GM18499 (cell line): ENCODE measurements at regions not wholly inside any gene's neighbourhood (a gene's known extent, or its start where the extent isn't known, plus 50 kb on each side); places are given as distances from the start of the nearest gene placed in this dataset.

Source experiments
- ATAC-seq: cut with Tn5 transposase; IDR thresholded peaks from one replicate; pipeline ENCODE4 v1.9.1; 2021; ENCODE audit warnings: moderate number of reproducible peaks; ENCODE audit not compliant: insufficient read depth, unreplicated experiment

- ATAC-seq: no peak
Measured at GRCh38 chr17:77423589-77424451, 283.1 kb downstream of the SEC14L1 start.

- no peak for ATAC-seq
Measured at GRCh38 chr17:77424585-77425344, 284.0 kb downstream of the SEC14L1 start.

DNA sequence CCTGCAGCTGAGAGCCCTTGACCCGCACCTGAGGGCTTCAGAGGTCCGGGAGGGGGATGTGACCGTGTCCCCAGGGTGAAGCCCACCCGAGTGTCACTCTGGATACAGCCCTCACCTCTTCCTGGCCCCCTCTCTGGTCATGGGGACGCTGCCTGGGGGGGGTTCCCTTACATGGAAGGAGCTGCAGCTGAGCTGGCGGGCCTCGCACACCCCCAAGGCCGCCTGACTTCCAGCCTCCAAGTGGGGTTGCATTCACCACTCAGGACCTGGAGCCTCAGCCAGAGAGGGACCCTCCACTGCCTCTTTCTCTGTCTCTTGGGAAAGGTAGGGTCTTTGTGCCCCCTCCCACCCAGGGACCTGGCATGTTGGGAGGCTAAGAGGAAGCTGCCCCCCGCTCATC lies 284.6 kb downstream of the SEC14L1 start:
- ATAC-seq: no peak

DNA sequence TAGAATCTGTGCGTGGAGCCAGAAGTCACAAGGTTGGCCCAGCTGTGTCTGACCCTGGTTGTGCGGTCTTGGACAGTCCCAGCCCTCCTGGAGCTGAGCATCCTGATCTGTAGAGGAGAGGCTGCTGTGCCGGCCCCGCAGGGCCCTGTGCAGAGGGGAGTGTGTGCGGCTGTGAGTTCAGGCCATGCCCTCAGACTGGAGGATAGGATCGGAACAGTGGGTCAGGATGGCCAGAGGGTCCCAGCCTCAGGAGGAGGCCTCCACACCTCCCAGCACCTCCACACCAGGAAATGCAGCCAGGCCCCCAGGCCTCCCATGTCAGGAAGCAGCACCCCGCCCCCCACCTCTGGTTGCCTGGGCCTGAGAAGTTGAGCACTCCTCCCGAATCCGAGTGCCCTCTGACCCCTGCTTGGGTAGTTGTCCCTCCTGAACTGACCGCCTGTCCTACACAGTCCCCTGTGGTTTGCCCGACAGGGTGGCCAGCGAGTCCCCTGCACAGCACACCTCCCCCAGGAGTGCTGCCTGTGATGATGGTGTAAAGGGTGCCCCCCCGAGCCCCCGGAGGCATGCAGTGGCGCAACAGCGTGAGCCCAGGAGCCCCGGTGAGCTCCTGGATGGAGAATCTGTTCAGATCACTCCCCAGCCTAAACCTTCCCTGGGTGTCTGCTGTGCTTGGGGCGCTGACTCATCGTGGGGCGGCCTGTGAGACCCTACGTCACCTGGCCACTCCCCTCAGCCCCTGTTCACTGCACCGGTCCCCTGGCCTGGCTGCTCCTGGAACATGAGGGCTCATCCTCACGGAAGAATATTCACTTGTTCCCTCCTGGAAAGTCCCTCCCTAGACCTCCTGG lies 285.2 kb downstream of the SEC14L1 start:
- ATAC-seq: no peak

DNA sequence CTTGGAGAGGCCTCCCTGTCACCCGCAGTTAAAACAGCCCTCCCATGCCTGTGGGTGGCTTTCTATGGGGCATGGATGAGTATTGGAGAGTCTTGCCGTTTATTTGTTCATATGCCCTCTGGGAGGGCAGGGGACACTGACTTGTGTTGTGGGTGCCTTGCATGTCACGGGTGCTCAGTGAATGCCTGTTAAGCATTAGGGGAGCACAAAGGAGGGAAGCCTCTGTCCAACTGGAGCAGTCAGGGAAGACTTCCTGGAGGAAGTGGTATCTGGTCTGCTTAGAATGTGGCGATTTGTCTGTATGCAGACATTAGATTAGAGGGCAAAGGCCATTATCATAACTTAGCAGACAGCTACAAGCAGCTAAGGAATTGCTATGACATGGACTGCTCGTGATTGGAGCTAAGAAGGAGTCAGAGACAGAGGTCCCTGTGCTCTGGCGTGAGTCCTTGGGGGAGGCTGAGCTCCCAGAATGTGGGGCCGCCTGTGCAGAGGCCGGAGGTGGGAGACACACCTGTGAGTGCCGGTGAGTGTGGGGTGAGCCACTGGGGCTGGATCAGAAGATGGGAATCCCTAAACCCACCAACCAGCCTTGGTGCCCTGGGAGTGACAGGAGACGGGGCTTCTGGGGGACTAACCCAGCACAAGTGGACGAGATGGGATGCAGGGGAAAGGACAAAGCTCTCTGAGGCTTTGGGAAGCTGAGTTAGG lies 286.1 kb downstream of the SEC14L1 start:
- no peak for ATAC-seq

DNA sequence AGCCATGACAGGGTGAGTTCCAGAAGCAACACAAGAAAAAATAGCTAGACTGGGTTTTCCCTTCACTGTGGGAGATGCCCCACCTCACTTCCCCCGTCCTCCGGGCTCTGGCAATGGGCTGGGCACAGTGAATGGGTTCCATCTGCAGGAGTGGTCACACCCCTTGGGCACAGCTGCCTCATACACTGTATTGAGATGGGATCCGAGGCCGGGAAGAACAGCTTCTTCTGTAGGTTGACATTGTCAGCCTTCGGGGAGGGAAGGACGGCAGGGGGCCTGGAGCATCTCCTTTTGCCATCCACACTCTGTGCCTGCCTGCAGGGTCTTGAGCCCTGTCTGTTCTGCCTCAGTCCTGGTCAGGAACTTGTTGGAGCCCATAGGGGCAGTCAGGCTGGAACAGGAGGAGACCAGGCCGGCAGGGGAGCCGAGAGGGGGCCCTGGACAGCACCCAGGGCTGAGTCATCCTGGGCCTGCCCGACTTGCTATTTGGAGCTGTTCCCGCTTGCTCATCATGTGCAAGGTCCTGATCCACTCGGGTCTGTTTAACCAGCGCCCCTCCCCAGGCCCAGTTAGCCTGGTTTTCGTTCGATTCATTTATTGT lies 286.7 kb downstream of the SEC14L1 start:
- ATAC-seq: no peak

DNA sequence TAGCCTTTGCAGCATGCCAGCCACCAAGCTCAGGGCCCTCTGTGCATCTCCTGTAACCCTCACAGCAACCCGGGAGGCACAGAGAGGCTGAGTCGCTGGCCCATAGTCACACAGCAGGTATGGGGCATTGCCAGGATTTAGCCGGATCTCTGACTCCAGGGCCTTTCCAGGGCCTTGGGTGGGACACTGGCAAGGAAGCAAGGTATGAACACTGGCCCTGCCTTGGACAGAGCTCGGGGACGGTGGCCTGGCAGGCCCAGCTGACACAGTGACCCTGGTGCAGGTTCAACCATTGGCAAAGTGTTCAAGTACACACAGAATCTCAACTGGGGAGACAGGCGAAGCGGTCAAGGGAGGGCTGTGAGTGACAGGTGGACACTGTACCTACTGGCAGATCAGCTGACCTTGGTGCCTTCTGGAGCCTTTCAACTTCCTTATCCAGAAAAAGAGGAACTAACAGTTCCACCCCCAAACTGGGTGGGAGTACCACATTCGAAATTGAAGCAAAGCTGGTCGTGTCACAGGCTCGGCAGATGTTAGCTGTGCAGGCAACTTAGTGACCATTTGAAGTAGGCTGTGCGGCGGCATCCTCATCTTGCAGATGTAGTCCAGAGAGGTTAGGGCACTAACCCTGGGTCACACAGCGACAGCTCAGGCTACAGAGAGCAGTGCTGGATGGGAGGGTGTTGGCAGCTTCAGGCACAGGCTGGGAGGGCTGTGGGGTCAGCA lies 287.4 kb downstream of the SEC14L1 start:
- no peak for ATAC-seq

- no peak for ATAC-seq
Measured at GRCh38 chr17:77428749-77429368, 288.1 kb downstream of the SEC14L1 start.

GRCh38 chr17:77429369-77429968 lies 288.7 kb downstream of the SEC14L1 start:
- ATAC-seq: no peak

DNA sequence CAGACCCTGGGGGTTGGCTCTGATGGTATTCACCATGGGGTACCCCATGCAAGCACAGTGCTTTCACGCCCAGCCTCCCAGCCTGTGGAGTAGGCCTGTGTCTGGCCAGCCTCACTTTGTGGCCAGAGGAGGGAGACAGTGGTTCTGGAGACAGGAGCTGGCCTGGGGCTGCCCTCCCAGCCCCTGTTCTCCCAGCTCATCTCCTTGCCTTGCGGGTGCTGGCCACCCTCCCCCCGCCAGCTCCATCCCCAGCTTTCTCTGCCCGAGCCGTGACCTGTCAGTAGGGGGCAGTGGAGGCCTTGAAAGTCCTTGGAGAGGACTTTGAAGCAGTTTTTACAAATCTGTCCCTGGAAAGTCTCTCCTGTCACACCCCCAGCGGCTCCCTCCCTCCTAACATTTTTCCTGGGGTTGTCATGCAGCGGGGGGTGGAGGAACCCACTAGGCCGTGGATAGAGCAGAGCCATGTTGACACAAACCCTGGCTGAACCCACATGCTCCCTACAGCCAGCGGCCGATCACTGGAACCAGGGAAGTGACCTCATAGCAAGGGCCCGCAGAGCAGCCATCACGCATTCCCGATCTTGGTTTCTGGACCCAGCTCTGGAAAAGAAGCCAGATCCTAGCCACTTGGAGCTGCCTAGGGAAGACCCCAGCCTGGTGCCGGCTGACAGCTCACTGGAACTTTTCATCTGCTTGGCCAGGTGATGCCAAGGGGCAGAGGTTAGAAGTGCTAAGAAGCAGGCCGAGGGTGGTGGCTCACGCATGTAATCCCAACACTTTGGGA lies 289.4 kb downstream of the SEC14L1 start:
- ATAC-seq: no peak

DNA sequence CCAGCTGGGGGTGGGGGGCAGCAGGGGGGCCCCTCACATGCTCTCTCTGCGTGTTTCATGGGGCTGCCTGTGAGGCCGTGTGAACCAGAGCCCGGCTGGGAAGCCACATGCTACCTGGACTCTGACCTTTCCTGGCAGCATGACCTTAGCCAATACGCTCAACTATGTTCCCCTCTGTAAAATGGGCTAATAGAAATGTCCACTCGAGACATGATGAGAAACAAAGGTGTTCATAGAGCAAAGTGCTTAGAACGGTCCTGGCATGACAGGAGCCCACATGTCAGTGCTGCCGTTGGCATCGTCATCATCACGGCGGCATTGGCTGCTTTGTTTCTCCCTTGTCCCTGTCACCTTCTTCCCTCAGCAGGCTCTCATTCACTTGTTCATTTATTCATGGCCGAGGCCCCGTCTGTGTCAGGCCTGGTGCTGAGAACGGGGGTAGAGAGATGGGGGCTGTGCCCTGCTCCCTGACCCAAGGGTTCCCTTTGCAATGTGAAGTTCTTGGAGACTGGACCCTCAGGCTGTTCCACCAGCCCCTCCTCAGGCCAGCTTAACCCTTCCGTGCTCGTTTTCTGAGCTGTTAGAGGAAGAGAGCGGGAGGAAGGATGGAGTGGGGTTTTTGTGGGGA lies 291.4 kb downstream of the SEC14L1 start:
- no peak for ATAC-seq

DNA sequence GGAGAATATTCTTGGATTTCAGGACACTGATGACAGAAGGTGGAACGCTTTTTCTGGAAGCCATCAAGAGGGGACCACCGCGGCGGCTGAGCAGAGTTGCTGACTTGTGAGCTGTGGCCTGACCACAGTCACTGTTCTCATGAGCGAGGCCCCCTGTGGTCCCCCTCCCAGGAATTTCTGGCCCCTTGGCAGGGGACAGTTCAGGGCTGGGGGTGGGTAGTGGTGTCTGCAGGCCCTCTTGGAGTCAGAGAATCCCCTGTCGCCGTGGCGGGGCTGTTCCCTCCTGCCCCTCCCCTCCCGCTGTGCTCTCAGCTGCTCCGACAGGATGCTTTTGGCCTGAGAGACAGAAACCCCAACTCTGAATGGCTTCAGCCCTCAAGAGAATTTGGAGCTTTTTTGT lies 292.0 kb downstream of the SEC14L1 start:
- no peak for ATAC-seq

DNA sequence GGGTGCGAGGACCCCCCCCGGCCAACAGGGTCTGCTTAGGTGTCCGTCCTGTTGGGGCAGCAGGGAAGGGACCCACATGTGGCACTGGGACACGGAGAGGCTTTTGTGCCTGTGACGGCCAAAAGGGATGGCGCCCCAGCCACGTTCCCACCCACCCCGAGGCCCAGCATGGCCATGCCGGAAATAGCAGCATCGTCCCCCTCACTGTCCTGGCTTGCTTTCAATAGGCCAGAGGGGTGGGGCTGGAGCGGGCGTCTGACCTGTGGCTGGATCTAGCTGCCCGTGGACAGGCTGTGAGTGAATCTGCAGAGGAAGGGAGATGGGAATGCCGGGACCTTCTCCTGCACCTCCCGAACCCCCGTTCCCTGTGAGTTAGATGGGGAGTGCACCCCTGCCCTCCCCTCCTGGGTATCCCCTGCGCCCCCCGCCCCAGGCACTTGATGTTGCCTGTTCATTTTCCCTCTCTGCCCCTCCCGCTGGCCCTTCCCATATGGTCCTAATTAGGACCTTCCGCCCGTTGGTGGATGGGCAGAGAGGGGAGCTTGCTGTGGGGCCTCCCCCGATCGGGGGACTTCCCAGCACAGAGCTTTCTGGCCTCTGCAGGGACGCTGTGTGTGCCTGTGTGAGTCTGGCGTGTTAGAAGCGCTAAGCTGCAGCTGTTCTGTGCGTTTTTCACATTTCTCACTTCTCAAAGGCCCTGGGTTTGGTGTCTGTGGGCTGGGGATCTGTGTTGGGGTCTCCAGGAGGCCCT lies 292.8 kb downstream of the SEC14L1 start:
- ATAC-seq: no peak

GRCh38 chr17:77434136-77435114 lies 293.7 kb downstream of the SEC14L1 start:
- ATAC-seq: no peak
